ENCODE measurements at regions not wholly inside any gene's neighbourhood (a gene's known extent, or its start where the extent isn't known, plus 50 kb on each side); places are given as distances from the start of the nearest gene placed in this dataset.

DNA sequence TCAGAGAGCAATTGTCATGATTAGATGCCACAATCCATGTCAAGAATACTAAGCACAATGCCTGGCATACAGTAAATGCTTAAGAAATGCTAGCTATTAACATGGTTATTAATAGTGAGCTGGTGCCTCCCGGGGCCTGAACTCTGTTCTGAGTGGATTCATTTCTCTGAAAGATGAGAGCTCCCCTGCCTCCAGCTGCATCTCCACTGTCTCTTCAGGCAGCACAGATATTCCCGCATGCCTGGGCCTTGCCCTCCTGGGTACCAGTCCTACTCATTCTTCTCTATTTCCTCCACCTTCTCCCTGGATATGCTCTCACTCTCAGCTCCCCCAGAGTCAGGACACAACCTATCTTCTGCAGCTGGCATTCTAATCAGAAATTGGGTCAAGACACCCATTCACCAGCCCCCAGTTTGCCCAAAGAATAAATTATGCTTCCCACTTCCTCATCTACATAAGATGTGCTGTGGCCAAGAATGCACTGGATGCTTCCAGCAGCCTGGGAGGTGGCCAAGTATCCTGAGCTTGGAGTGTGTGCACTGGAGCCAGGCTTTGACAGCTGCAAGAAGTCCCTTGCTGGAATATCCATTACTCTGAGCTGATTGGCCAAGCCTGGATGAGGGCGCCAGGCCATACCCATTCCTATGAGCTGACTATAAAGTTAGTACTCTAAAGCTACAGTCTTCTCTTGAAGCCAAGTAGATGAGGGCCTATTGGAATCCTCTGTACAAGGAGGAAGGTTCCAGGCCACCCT lies 669.0 kb downstream of the ACTL7B start:
- no peaks in the 10 kb centered on the region for H3K9me3 ChIP-seq (replicated peaks; ENCODE audit: control insufficient read depth, insufficient read depth, low read length)
- H3K4me3 ChIP-seq (replicated peaks in 1 of 3; ENCODE audit: insufficient read depth in 1 of 3, low read depth in 1 of 3, low read length in 3 of 3) = no peak overlapping the region
- ChIA-PET CTCF (interaction anchor here (2.0 kb wide), 1 partner anchor 17 kb away, joined by 6 read pairs; no protein-coding TSS in a partner anchor), POLR2A (no interaction called here)
- intact Hi-C loops (cut with micrococcal nuclease) (no loop called here), dilution Hi-C loops (cut with MboI; ENCODE audit: extremely low pct_ligation_motif_present, low sequenced_read_pairs) (no loop called here)
- BruUV-seq (replicated peaks) = no TSS peak
- no peak overlapping the region for H3K9ac ChIP-seq (replicated peaks; ENCODE audit: extremely low read depth, insufficient read depth, low read length)
- no peaks in the 10 kb centered on the region for H4K20me1 ChIP-seq (replicated peaks; ENCODE audit: control insufficient read depth, extremely low read depth, insufficient read depth, low read length)
- no peaks in the 10 kb centered on the region for H3K9me1 ChIP-seq (replicated peaks; ENCODE audit: control insufficient read depth, extremely low read depth, insufficient read depth, low read length)
- DNase-seq (ENCODE audit: low read depth, low spot score) = no peak
- H3K79me2 ChIP-seq (ENCODE audit: control insufficient read depth, insufficient read depth, low read length) = no peaks in the 10 kb centered on the region
- H3K27me3 ChIP-seq (ENCODE audit: control insufficient read depth in 2 of 2, insufficient read depth in 2 of 2, low read length in 2 of 2) = no peaks in the 10 kb centered on the region
- no peaks in the 10 kb centered on the region for H3K36me3 ChIP-seq (ENCODE audit: control insufficient read depth in 2 of 2, extremely low read depth in 1 of 2, insufficient read depth in 2 of 2, low read length in 2 of 2)
- TF ChIP-seq JUN (IDR thresholded peaks at IDR 0.05; ENCODE audit: borderline replicate concordance, insufficient read depth, insufficient read length, low read depth) = no peak
- no peak for TF ChIP-seq POLR2AphosphoS5 (IDR thresholded peaks at IDR 0.05; ENCODE audit: insufficient read depth, low read depth, low read length)
- no peak for TF ChIP-seq MYC (IDR thresholded peaks at IDR 0.05; ENCODE audit: low read depth, low read length)
- TF ChIP-seq, protein P1, sequence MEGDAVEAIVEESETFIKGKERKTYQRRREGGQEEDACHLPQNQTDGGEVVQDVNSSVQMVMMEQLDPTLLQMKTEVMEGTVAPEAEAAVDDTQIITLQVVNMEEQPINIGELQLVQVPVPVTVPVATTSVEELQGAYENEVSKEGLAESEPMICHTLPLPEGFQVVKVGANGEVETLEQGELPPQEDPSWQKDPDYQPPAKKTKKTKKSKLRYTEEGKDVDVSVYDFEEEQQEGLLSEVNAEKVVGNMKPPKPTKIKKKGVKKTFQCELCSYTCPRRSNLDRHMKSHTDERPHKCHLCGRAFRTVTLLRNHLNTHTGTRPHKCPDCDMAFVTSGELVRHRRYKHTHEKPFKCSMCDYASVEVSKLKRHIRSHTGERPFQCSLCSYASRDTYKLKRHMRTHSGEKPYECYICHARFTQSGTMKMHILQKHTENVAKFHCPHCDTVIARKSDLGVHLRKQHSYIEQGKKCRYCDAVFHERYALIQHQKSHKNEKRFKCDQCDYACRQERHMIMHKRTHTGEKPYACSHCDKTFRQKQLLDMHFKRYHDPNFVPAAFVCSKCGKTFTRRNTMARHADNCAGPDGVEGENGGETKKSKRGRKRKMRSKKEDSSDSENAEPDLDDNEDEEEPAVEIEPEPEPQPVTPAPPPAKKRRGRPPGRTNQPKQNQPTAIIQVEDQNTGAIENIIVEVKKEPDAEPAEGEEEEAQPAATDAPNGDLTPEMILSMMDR (IDR thresholded peaks at IDR 0.05; ENCODE audit: extremely low read depth in 1 of 2, insufficient read depth in 1 of 2, low read depth in 1 of 2, low read length in 2 of 2) = no peak
- H3K27ac ChIP-seq (ENCODE audit: insufficient read depth, low read depth, low read length) = no peak overlapping the region
- H3K4me1 ChIP-seq (ENCODE audit: control insufficient read depth, extremely low read depth, insufficient read depth, low read length) = peaks cover 6% of the 10 kb centered on the region
- H3K4me2 ChIP-seq (ENCODE audit: insufficient read depth, low read length) = no peak overlapping the region
- H2AFZ ChIP-seq (ENCODE audit: low read depth, low read length) = no peak overlapping the region
- FAIRE-seq = no peak

DNA sequence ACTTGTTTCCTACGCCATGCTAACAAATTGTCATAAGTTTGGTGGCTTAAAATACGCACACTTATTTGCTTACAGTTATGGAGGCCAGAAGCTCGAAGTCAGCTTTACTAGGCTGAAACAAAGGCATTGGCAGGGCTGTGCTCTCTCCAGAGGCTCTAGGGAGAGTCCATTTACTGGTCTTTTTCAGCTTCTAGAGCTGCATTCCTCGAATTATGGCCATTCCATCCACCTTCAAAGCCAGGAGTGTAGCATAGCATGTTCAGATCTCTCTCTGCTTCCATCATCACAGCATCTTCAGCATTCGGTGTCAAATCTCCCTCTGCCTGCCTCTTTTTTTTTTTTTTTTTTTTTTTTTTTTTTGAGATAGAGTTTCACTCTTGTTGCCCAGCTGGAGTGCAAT lies 670.2 kb downstream of the ACTL7B start:
- no peaks in the 10 kb centered on the region for H3K9me1 ChIP-seq (replicated peaks; ENCODE audit: control insufficient read depth, extremely low read depth, insufficient read depth, low read length)
- H3K27me3 ChIP-seq (ENCODE audit: control insufficient read depth in 2 of 2, insufficient read depth in 2 of 2, low read length in 2 of 2) = no peaks in the 10 kb centered on the region
- H4K20me1 ChIP-seq (replicated peaks; ENCODE audit: control insufficient read depth, extremely low read depth, insufficient read depth, low read length) = no peaks in the 10 kb centered on the region
- no peaks in the 10 kb centered on the region for H3K9me3 ChIP-seq (replicated peaks; ENCODE audit: control insufficient read depth, insufficient read depth, low read length)
- no peak overlapping the region for H3K27ac ChIP-seq (ENCODE audit: insufficient read depth, low read depth, low read length)
- CTCF ChIA-PET = interaction anchor here (1.2 kb wide), 1 partner anchor 43 kb away, joined by 3 read pairs; no protein-coding TSS in a partner anchor
- POLR2A ChIA-PET = no interaction called here
- FAIRE-seq (no peak), DNase-seq (ENCODE audit: low read depth, low spot score) (no peak)
- no peaks in the 10 kb centered on the region for H3K36me3 ChIP-seq (ENCODE audit: control insufficient read depth in 2 of 2, extremely low read depth in 1 of 2, insufficient read depth in 2 of 2, low read length in 2 of 2)
- no TSS peak for BruUV-seq (replicated peaks)
- intact Hi-C loops (cut with micrococcal nuclease) (no loop called here), dilution Hi-C loops (cut with MboI; ENCODE audit: extremely low pct_ligation_motif_present, low sequenced_read_pairs) (no loop called here)
- no peak overlapping the region for H2AFZ ChIP-seq (ENCODE audit: low read depth, low read length)
- no peak overlapping the region for H3K4me2 ChIP-seq (ENCODE audit: insufficient read depth, low read length)
- no peak overlapping the region for H3K4me3 ChIP-seq (replicated peaks in 1 of 3; ENCODE audit: insufficient read depth in 1 of 3, low read depth in 1 of 3, low read length in 3 of 3)
- no peak for TF ChIP-seq GATA2 (IDR thresholded peaks at IDR 0.05; ENCODE audit: insufficient read depth, insufficient read length, low read depth, low read length)
- TF ChIP-seq FOS (IDR thresholded peaks at IDR 0.05; ENCODE audit: borderline replicate concordance, insufficient read depth, low read length) = no peak
- TF ChIP-seq, protein P2, sequence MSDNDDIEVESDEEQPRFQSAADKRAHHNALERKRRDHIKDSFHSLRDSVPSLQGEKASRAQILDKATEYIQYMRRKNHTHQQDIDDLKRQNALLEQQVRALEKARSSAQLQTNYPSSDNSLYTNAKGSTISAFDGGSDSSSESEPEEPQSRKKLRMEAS (IDR thresholded peaks at IDR 0.05; ENCODE audit: insufficient read depth, insufficient read length) = no peak
- TF ChIP-seq JUN (IDR thresholded peaks at IDR 0.05; ENCODE audit: borderline replicate concordance, insufficient read depth, insufficient read length, low read depth) = no peak
- TF ChIP-seq POLR2AphosphoS5 (IDR thresholded peaks at IDR 0.05; ENCODE audit: insufficient read depth, low read depth, low read length) = no peak
- no peak for TF ChIP-seq POLR2A (IDR thresholded peaks at IDR 0.05; ENCODE audit: low read depth, low read length)
- no peak for TF ChIP-seq EZH2 (IDR thresholded peaks at IDR 0.05; ENCODE audit: borderline replicate concordance, low read depth, low read length, severe bottlenecking)
- TF ChIP-seq, protein P1 (IDR thresholded peaks at IDR 0.05; ENCODE audit: extremely low read depth in 1 of 2, insufficient read depth in 1 of 2, low read depth in 1 of 2, low read length in 2 of 2) = no peak
- TF ChIP-seq MYC (IDR thresholded peaks at IDR 0.05; ENCODE audit: low read depth, low read length) = no peak
- peaks cover 6% of the 10 kb centered on the region for H3K4me1 ChIP-seq (ENCODE audit: control insufficient read depth, extremely low read depth, insufficient read depth, low read length)
- H3K9ac ChIP-seq (replicated peaks; ENCODE audit: extremely low read depth, insufficient read depth, low read length) = no peak overlapping the region
- no peaks in the 10 kb centered on the region for H3K79me2 ChIP-seq (ENCODE audit: control insufficient read depth, insufficient read depth, low read length)

Measured in endothelial cell of umbilical vein (primary cell).